Endothelial cell of umbilical vein (primary cell): ENCODE measurements at regions not wholly inside any gene's neighbourhood (a gene's known extent, or its start where the extent isn't known, plus 50 kb on each side); places are given as distances from the start of the nearest gene placed in this dataset.

ENCODE experiments used
- BruUV-seq: library from RNA; stranded (reverse); fragments of 400-500 nt; replicated peaks from 2 replicates; lab custom pipeline; 2021; lab: Mats Ljungman, UMichigan
- CTCF ChIA-PET: fragments of 300-600, 350-600 bp; sonication (Branson Sonifier 250); formaldehyde crosslinking; loops from one replicate; lab custom pipeline; 2021; ENCODE audit warnings: antibody characterized with exemption, inconsistent platforms; lab: Charles Lee
- POLR2A ChIA-PET: fragments of 300-600, 350-600 bp; sonication (Branson Sonifier 250); formaldehyde crosslinking; loops from one replicate; lab custom pipeline; 2021; ENCODE audit warnings: antibody characterized with exemption, inconsistent platforms; lab: Charles Lee
- DNase-seq: peaks from one replicate; pipeline ENCODE4 v3.0.0-alpha.2; 2011; ENCODE audit warnings: low read depth, low spot score
- FAIRE-seq: peaks from 2 replicates; lab custom pipeline; 2011; peaks lifted over from hg19 to GRCh38; lab: Jason Lieb, UNC
- H2AFZ ChIP-seq: 2 replicates; pipeline ENCODE4 v1.6.0; 2012; ENCODE audit warnings: low read depth, low read length, control low read depth, inconsistent platforms
- H3K27ac ChIP-seq: 2 replicates; pipeline ENCODE4 v1.5.1; 2011; ENCODE audit warnings: low read depth, mild to moderate bottlenecking, control low read depth, low read length, moderate library complexity; ENCODE audit not compliant: insufficient read depth
- H3K27me3 ChIP-seq, 2 experiments: 2 replicates each; pipeline versions ENCODE4 v1.6.0 to v1.6.1; 2011; ENCODE audit warnings: low read length in 2 of 2, mixed read lengths in 1 of 2; ENCODE audit not compliant: control insufficient read depth in 2 of 2, insufficient read depth in 2 of 2
- H3K36me3 ChIP-seq, 2 experiments: 2 replicates in 1 of 2; 3 replicates in 1 of 2; pipeline ENCODE4 v1.5.1; 2011; ENCODE audit warnings: low read length in 2 of 2, mild to moderate bottlenecking in 1 of 2, moderate library complexity in 1 of 2; ENCODE audit not compliant: control insufficient read depth in 2 of 2, insufficient read depth in 2 of 2; ENCODE audit errors: extremely low read depth in 1 of 2
- H3K4me1 ChIP-seq: 3 replicates; pipeline ENCODE4 v1.5.1; 2011; ENCODE audit warnings: mild to moderate bottlenecking, low read length; ENCODE audit not compliant: control insufficient read depth, insufficient read depth; ENCODE audit errors: extremely low read depth
- H3K4me2 ChIP-seq: 2 replicates; pipeline ENCODE4 v1.6.1; 2011; ENCODE audit warnings: low read length, control low read depth, mixed read lengths; ENCODE audit not compliant: insufficient read depth
- H3K4me3 ChIP-seq, 3 experiments: fragments of 200-600 bp in 1 of 3; sonication (generic), shearing (Covaris generic) in 1 of 3; replicated peaks in 1 of 3; 2 replicates each; pipeline ENCODE4 v1.5.1; 2011 to 2016; ENCODE audit warnings: control low read depth in 3 of 3, low read length in 3 of 3, mild to moderate bottlenecking in 2 of 3, inconsistent platforms in 1 of 3, low read depth in 1 of 3, moderate library complexity in 1 of 3; ENCODE audit not compliant: insufficient read depth in 1 of 3
- H3K79me2 ChIP-seq: 2 replicates; pipeline ENCODE4 v1.6.0; 2012; ENCODE audit warnings: low read length, inconsistent platforms; ENCODE audit not compliant: control insufficient read depth, insufficient read depth
- H3K9ac ChIP-seq: replicated peaks from 2 replicates; pipeline ENCODE3; 2011; ENCODE audit warnings: low read length, control low read depth; ENCODE audit not compliant: insufficient read depth; ENCODE audit errors: extremely low read depth
- H3K9me1 ChIP-seq: replicated peaks from 3 replicates; pipeline ENCODE4 v1.6.0; 2011; ENCODE audit warnings: mild to moderate bottlenecking, low read length; ENCODE audit not compliant: control insufficient read depth, insufficient read depth; ENCODE audit errors: extremely low read depth
- H3K9me3 ChIP-seq: replicated peaks from 2 replicates; pipeline ENCODE4 v1.5.1; 2012; ENCODE audit warnings: low read length, inconsistent platforms; ENCODE audit not compliant: control insufficient read depth, insufficient read depth
- H4K20me1 ChIP-seq: replicated peaks from 2 replicates; pipeline ENCODE3; 2011; ENCODE audit warnings: mild to moderate bottlenecking, low read length; ENCODE audit not compliant: control insufficient read depth, insufficient read depth; ENCODE audit errors: extremely low read depth
- EZH2 ChIP-seq: IDR thresholded peaks from 2 replicates; pipeline ENCODE4 v1.6.1; 2012; ENCODE audit warnings: borderline replicate concordance, low read depth, mild to moderate bottlenecking, moderate library complexity, low read length, inconsistent platforms; ENCODE audit not compliant: severe bottlenecking
- FOS ChIP-seq: IDR thresholded peaks from 2 replicates; pipeline ENCODE4 v1.6.1; 2011; ENCODE audit warnings: mild to moderate bottlenecking, low read length, moderate library complexity, borderline replicate concordance; ENCODE audit not compliant: insufficient read depth
- GATA2 ChIP-seq: IDR thresholded peaks from 2 replicates; pipeline ENCODE4 v1.7.0; 2011; ENCODE audit warnings: low read depth, mild to moderate bottlenecking, moderate library complexity, mixed read lengths, low read length; ENCODE audit not compliant: insufficient read length, insufficient read depth
- JUN ChIP-seq: IDR thresholded peaks from 2 replicates; pipeline ENCODE4 v1.6.1; 2011; ENCODE audit warnings: borderline replicate concordance, low read depth; ENCODE audit not compliant: insufficient read length, insufficient read depth
- MYC ChIP-seq: IDR thresholded peaks from one replicate; pipeline ENCODE4 v1.6.1; 2011; ENCODE audit warnings: mild to moderate bottlenecking, low read depth, low read length
- POLR2A ChIP-seq: IDR thresholded peaks from 2 replicates; pipeline ENCODE4 v1.6.1; 2012; ENCODE audit warnings: low read depth, mild to moderate bottlenecking, control low read depth, low read length
- POLR2AphosphoS5 ChIP-seq: IDR thresholded peaks from 2 replicates; pipeline ENCODE4 v1.6.1; 2012; ENCODE audit warnings: low read depth, mild to moderate bottlenecking, control low read depth, low read length, moderate library complexity; ENCODE audit not compliant: insufficient read depth
- dilution Hi-C: fragments of 300-500 bp; cut with MboI; formaldehyde crosslinking; loops from one replicate; pipeline ENCODE4 v1.15.0; 2019; ENCODE audit warnings: low sequenced_read_pairs; ENCODE audit not compliant: extremely low pct_ligation_motif_present
- intact Hi-C: fragments of 100-400 bp; cut with micrococcal nuclease; formaldehyde crosslinking; loops from one replicate; pipeline ENCODE4 v1.10.0; 2022
- TF ChIP-seq, protein P1 (sequence below), 2 donors: IDR thresholded peaks; 1 replicate in 1 of 2; 2 replicates in 1 of 2; pipeline ENCODE4 v1.5.1; 2011; ENCODE audit warnings: low read length in 2 of 2, mild to moderate bottlenecking in 2 of 2, moderate library complexity in 2 of 2, control low read depth in 1 of 2, inconsistent platforms in 1 of 2, low read depth in 1 of 2; ENCODE audit not compliant: insufficient read depth in 1 of 2; ENCODE audit errors: extremely low read depth in 1 of 2
- TF ChIP-seq, protein P2 (sequence below): IDR thresholded peaks from 2 replicates; pipeline ENCODE4 v1.6.1; 2011; ENCODE audit not compliant: insufficient read depth, insufficient read length

DNA sequence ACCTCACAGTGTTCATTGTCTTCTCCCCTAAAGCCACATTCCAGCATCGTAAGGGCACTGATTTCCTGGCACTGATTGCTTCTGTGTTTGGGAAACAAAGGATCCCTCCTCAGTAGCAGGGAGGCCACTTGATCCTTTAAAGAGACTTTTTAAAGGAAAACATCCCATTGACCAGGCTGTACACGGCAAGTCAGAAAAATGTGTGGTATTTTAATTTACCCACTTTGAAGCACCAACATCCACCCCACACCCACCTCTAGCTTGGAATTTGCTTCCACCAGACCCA, 364.9 kb downstream of the SHANK2 start:
- POLR2A ChIA-PET = no interaction called here
- TF ChIP-seq MYC = no peak
- no peak for TF ChIP-seq GATA2
- TF ChIP-seq, protein P1, sequence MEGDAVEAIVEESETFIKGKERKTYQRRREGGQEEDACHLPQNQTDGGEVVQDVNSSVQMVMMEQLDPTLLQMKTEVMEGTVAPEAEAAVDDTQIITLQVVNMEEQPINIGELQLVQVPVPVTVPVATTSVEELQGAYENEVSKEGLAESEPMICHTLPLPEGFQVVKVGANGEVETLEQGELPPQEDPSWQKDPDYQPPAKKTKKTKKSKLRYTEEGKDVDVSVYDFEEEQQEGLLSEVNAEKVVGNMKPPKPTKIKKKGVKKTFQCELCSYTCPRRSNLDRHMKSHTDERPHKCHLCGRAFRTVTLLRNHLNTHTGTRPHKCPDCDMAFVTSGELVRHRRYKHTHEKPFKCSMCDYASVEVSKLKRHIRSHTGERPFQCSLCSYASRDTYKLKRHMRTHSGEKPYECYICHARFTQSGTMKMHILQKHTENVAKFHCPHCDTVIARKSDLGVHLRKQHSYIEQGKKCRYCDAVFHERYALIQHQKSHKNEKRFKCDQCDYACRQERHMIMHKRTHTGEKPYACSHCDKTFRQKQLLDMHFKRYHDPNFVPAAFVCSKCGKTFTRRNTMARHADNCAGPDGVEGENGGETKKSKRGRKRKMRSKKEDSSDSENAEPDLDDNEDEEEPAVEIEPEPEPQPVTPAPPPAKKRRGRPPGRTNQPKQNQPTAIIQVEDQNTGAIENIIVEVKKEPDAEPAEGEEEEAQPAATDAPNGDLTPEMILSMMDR (IDR thresholded peaks at IDR 0.05; ENCODE audit: extremely low read depth in 1 of 2, insufficient read depth in 1 of 2, low read depth in 1 of 2, low read length in 2 of 2) = no peak
- TF ChIP-seq JUN = no peak
- TF ChIP-seq POLR2AphosphoS5 = no peak
- TF ChIP-seq, protein P2, sequence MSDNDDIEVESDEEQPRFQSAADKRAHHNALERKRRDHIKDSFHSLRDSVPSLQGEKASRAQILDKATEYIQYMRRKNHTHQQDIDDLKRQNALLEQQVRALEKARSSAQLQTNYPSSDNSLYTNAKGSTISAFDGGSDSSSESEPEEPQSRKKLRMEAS = no peak
- no peak for TF ChIP-seq POLR2A
- TF ChIP-seq FOS = no peak
- no peak for TF ChIP-seq EZH2
- no peaks in the 10 kb centered on the region for H3K27me3 ChIP-seq
- no peaks in the 10 kb centered on the region for H3K36me3 ChIP-seq
- intact Hi-C loops = no loop called here
- DNase-seq = no peak
- no peak overlapping the region for H3K9ac ChIP-seq
- no peak overlapping the region for H3K27ac ChIP-seq
- no peaks in the 10 kb centered on the region for H3K9me1 ChIP-seq
- H3K79me2 ChIP-seq = no peaks in the 10 kb centered on the region
- dilution Hi-C loops = no loop called here
- H4K20me1 ChIP-seq = no peaks in the 10 kb centered on the region
- H3K4me1 ChIP-seq = no peaks in the 10 kb centered on the region
- H2AFZ ChIP-seq = no peak overlapping the region
- FAIRE-seq = no peak
- BruUV-seq = no TSS peak
- CTCF ChIA-PET = no interaction called here
- H3K4me3 ChIP-seq = no peak overlapping the region
- H3K4me2 ChIP-seq = no peak overlapping the region
- peaks cover 7% of the 10 kb centered on the region for H3K9me3 ChIP-seq
